GM12878 (cell line): ENCODE measurements at regions not wholly inside any gene's neighbourhood (a gene's known extent, or its start where the extent isn't known, plus 50 kb on each side); places are given as distances from the start of the nearest gene placed in this dataset.

ENCODE experiments used
- ATAC-seq: fragments of 200-7000 bp; cut with Tn5 transposase; 3 replicates; pipeline ENCODE4 v1.9.1; 2020; ENCODE audit warnings: mild to moderate bottlenecking, moderate library complexity
- BruUV-seq: library from RNA; stranded (reverse); fragments of 400-500 nt; replicated peaks from 2 replicates; lab custom pipeline; 2021; lab: Mats Ljungman, UMichigan
- CTCF ChIA-PET: fragments of 300-600 bp; sonication (Branson Sonifier 250); formaldehyde crosslinking; extraction: SDS; loops from one replicate; lab custom pipeline; 2021; ENCODE audit warnings: inconsistent platforms; lab: Yijun Ruan, JAX
- POLR2A ChIA-PET: fragments of 350-600 bp; formaldehyde crosslinking; extraction: SDS; loops from one replicate; lab custom pipeline; 2021; ENCODE audit warnings: inconsistent platforms; lab: Charles Lee
- RAD21 ChIA-PET: fragments of 300-600 bp; sonication (Branson Sonifier 250); formaldehyde crosslinking; loops from one replicate; lab custom pipeline; 2023; ENCODE audit warnings: antibody characterized with exemption; ENCODE audit not compliant: unreplicated experiment; lab: Charles Lee
- SMC1A ChIA-PET: fragments of 300-600 bp; sonication (Branson Sonifier 250); formaldehyde crosslinking; loops from one replicate; lab custom pipeline; 2023; ENCODE audit not compliant: unreplicated experiment, uncharacterized antibody; lab: Charles Lee
- DNase-seq: peaks from one replicate; pipeline ENCODE4 v3.0.0-alpha.2; 2011; ENCODE audit warnings: low read depth, low spot score
- FAIRE-seq: peaks from 3 replicates; lab custom pipeline; 2011; peaks lifted over from hg19 to GRCh38; lab: Jason Lieb, UNC
- H2AFZ ChIP-seq: 2 replicates; pipeline ENCODE4 v1.6.0; 2011; ENCODE audit warnings: low read depth, low read length, control low read depth; ENCODE audit not compliant: control insufficient read depth
- H3K27ac ChIP-seq: 2 replicates; pipeline ENCODE4 v1.5.1; 2011; ENCODE audit warnings: control low read depth; ENCODE audit not compliant: control insufficient read depth, insufficient read depth
- H3K27me3 ChIP-seq, 2 experiments: replicated peaks in 1 of 2; 2 replicates each; pipeline versions ENCODE4 v1.6.0 to v1.6.1; 2011; ENCODE audit warnings: low read length in 1 of 2; ENCODE audit not compliant: control insufficient read depth in 2 of 2, insufficient read depth in 2 of 2
- H3K36me3 ChIP-seq, 2 experiments: 2 replicates each; pipeline ENCODE4 v1.5.1; 2011; ENCODE audit warnings: low read length in 1 of 2; ENCODE audit not compliant: control insufficient read depth in 2 of 2, insufficient read depth in 2 of 2
- H3K4me1 ChIP-seq: 2 replicates; pipeline ENCODE4 v1.6.1; 2011; ENCODE audit warnings: mild to moderate bottlenecking, low read length, moderate library complexity, mixed read lengths; ENCODE audit not compliant: control insufficient read depth, insufficient read depth
- H3K4me2 ChIP-seq: 2 replicates; pipeline ENCODE4 v1.6.0; 2011; ENCODE audit warnings: control low read depth; ENCODE audit not compliant: control insufficient read depth, insufficient read depth
- H3K4me3 ChIP-seq: fragments of 200-600 bp; sonication (generic); 2 replicates; pipeline ENCODE4 v1.5.1; 2016
- H3K79me2 ChIP-seq: 2 replicates; pipeline ENCODE4 v1.6.0; 2011; ENCODE audit warnings: low read length; ENCODE audit not compliant: control insufficient read depth, insufficient read depth
- H3K9ac ChIP-seq: 2 replicates; pipeline ENCODE4 v1.8.0; 2011; ENCODE audit warnings: low read length, control low read depth, mixed read lengths; ENCODE audit not compliant: control insufficient read depth, insufficient read depth
- H3K9me3 ChIP-seq: replicated peaks from 3 replicates; pipeline ENCODE4 v1.5.1; 2011; ENCODE audit warnings: mild to moderate bottlenecking, low read length; ENCODE audit not compliant: control insufficient read depth, insufficient read depth
- H4K20me1 ChIP-seq: 2 replicates; pipeline ENCODE4 v1.6.0; 2011; ENCODE audit not compliant: control insufficient read depth, insufficient read depth
- BCL11A ChIP-seq: IDR thresholded peaks from 2 replicates; pipeline ENCODE4 v1.6.1; 2011; ENCODE audit warnings: low read depth, low read length
- CBFB ChIP-seq: IDR thresholded peaks from 2 replicates; pipeline ENCODE4 v1.6.1; 2016; ENCODE audit warnings: antibody characterized with exemption, low read depth
- CEBPZ ChIP-seq: fragments of 150-350 bp; IDR thresholded peaks from 2 replicates; pipeline ENCODE4 v1.6.1; 2016; ENCODE audit warnings: low read depth, low read length
- DPF2 ChIP-seq: fragments of 450-650 bp; IDR thresholded peaks from 2 replicates; pipeline ENCODE4 v1.6.1; 2017; ENCODE audit warnings: mild to moderate bottlenecking
- EP300 ChIP-seq, 2 experiments: fragments of 150-350 bp in 1 of 2; IDR thresholded peaks; 2 replicates each; pipeline ENCODE4 v1.6.1; 2011 to 2012; ENCODE audit warnings: low read depth in 2 of 2, low read length in 2 of 2, borderline replicate concordance in 1 of 2, improper control_type of control experiment in 1 of 2, inconsistent platforms in 1 of 2; ENCODE audit not compliant: control insufficient read depth in 1 of 2
- ETV6 ChIP-seq, 2 experiments: fragments of 450-650 bp in 1 of 2; IDR thresholded peaks in 1 of 2; conservative IDR thresholded peaks in 1 of 2; 2 replicates each; pipeline ENCODE4 v1.6.1; 2014; ENCODE audit warnings: antibody characterized with exemption in 1 of 2, borderline replicate concordance in 1 of 2, low read depth in 1 of 2, mild to moderate bottlenecking in 1 of 2, moderate library complexity in 1 of 2
- HDGF ChIP-seq: fragments of 450-650 bp; IDR thresholded peaks from 2 replicates; pipeline ENCODE4 v1.6.1; 2016; ENCODE audit warnings: antibody characterized with exemption
- MTA2 ChIP-seq: fragments of 450-650 bp; IDR thresholded peaks from 2 replicates; pipeline ENCODE4 v1.6.1; 2016; ENCODE audit warnings: low read depth, mild to moderate bottlenecking, moderate library complexity
- NFIC ChIP-seq: IDR thresholded peaks from 2 replicates; pipeline ENCODE4 v1.6.1; 2012; ENCODE audit warnings: low read depth, mild to moderate bottlenecking, inconsistent platforms, low read length, moderate library complexity
- PML ChIP-seq: IDR thresholded peaks from 2 replicates; pipeline ENCODE4 v1.6.1; 2012; ENCODE audit warnings: low read length, inconsistent platforms
- SIN3A ChIP-seq: IDR thresholded peaks from 2 replicates; pipeline ENCODE4 v1.6.1; 2012; ENCODE audit warnings: low read depth, low read length, improper control_type of control experiment
- SMARCA5 ChIP-seq: fragments of 450-650 bp; IDR thresholded peaks from 2 replicates; pipeline ENCODE4 v1.6.1; 2017; ENCODE audit warnings: mild to moderate bottlenecking
- SPI1 ChIP-seq: IDR thresholded peaks from 2 replicates; pipeline ENCODE4 v1.6.1; 2011; ENCODE audit warnings: low read depth, mild to moderate bottlenecking, low read length, moderate library complexity, borderline replicate concordance; ENCODE audit not compliant: insufficient read depth
- SUPT20H ChIP-seq: IDR thresholded peaks from 2 replicates; pipeline ENCODE4 v1.6.1; 2011; ENCODE audit warnings: low read depth, mild to moderate bottlenecking, low read length, moderate library complexity, borderline replicate concordance; ENCODE audit not compliant: control insufficient read depth
- TBL1XR1 ChIP-seq: IDR thresholded peaks from 2 replicates; pipeline ENCODE4 v1.6.1; 2012; ENCODE audit warnings: low read depth, low read length, improper control_type of control experiment
- TCF3 ChIP-seq: IDR thresholded peaks from 2 replicates; pipeline ENCODE4 v1.6.1; 2012; ENCODE audit warnings: low read depth, mild to moderate bottlenecking, low read length, borderline replicate concordance; ENCODE audit not compliant: insufficient read depth
- WGBS: methylation state at CpG from one replicate; pipeline ENCODE4 v1.1.6; 2016; ENCODE audit warnings: low lambda C conversion rate; ENCODE audit not compliant: insufficient replicate concordance, insufficient coverage; ENCODE audit errors: missing lambda C conversion rate; 5-methylcytosine and 5-hydroxymethylcytosine counted together
- in situ Hi-C: fragments of 300-500 bp; cut with MboI; formaldehyde crosslinking; loops from 9 replicates; pipeline ENCODE4 v1.14.3; 2018; ENCODE audit warnings: mixed read lengths
- intact Hi-C: fragments of 100-400 bp; cut with micrococcal nuclease; formaldehyde crosslinking; loops from one replicate; pipeline ENCODE4 v1.14.2; 2022; ENCODE audit not compliant: unreplicated experiment

GRCh38 chr18:11290786-11291185 lies 141.4 kb upstream of the PIEZO2 start (continued):
- TF ChIP-seq TBL1XR1 (no peak), PML (no peak), EP300 (IDR thresholded peaks at IDR 0.05; ENCODE audit: borderline replicate concordance in 1 of 2, control insufficient read depth in 1 of 2, low read depth in 2 of 2, low read length in 2 of 2) (no peak), CEBPZ (no peak), SMARCA5 (no peak), SPI1 (no peak), SIN3A (no peak), DPF2 (no peak)

- no peak overlapping the region for H2AFZ ChIP-seq
- H3K9me3 ChIP-seq, result no peaks in the 10 kb centered on the region
- in situ Hi-C loops (no loop called here), intact Hi-C loops (no loop called here)
- no peak overlapping the region for H3K4me2 ChIP-seq
- H3K79me2 ChIP-seq, result no peaks in the 10 kb centered on the region
- ChIA-PET SMC1A (no interaction called here), CTCF (interaction anchor here (7.2 kb wide), 1 partner anchor 22 kb away, joined by 43 read pairs; no protein-coding TSS in a partner anchor), RAD21 (no interaction called here), POLR2A (no interaction called here)
- H4K20me1 ChIP-seq, result no peaks in the 10 kb centered on the region
- no peak; the same call in 2 of the 3 replicates for ATAC-seq
- no peak overlapping the region for H3K9ac ChIP-seq
- no peaks in the 10 kb centered on the region for H3K36me3 ChIP-seq
- H3K4me3 ChIP-seq, result no peak overlapping the region
- no peaks in the 10 kb centered on the region for H3K27me3 ChIP-seq
- no TSS peak for BruUV-seq
- peaks cover 8% of the 10 kb centered on the region for H3K4me1 ChIP-seq
- no peak for TF ChIP-seq TCF3
- TF ChIP-seq NFIC, result no peak
- no peak for TF ChIP-seq ETV6 (conservative IDR thresholded peaks at IDR 0.05 in 1 of 2, IDR thresholded peaks at IDR 0.05 in 1 of 2; ENCODE audit: borderline replicate concordance in 1 of 2, low read depth in 1 of 2)
- TF ChIP-seq HDGF, result no peak
- TF ChIP-seq SUPT20H, result no peak
- no peak for TF ChIP-seq CBFB
- TF ChIP-seq BCL11A, result no peak
- TF ChIP-seq MTA2, result no peak
- WGBS, result 100% methylated on average over 1 of the region's 1 CpG
- FAIRE-seq, result no peak
- DNase-seq, result no peak
- no peak overlapping the region for H3K27ac ChIP-seq
These were observed 139.9 kb upstream of the PIEZO2 start for GRCh38 chr18:11289248-11289647.
